ENCODE measurements at regions not wholly inside any gene's neighbourhood (a gene's known extent, or its start where the extent isn't known, plus 50 kb on each side); places are given as distances from the start of the nearest gene placed in this dataset.

- no peaks in the 10 kb centered on the region for H3K4me1 Mint-ChIP-seq (ENCODE audit: low read depth)
- Histone ChIP-seq H3K4me1 (ENCODE audit: insufficient read depth, low read length) (no peaks in the 10 kb centered on the region), H3K9me3 (ENCODE audit: control insufficient read depth in 1 of 2, insufficient read depth in 1 of 2, low read length in 2 of 2) (peaks cover 0 to 4% of the 10 kb centered on the region in 2 experiments), H3K36me3 (ENCODE audit: insufficient read depth, low read length) (no peaks in the 10 kb centered on the region), H3K27me3 (ENCODE audit: control insufficient read depth in 1 of 2, insufficient read depth in 2 of 2, low read length in 2 of 2) (peaks cover 2 to 7% of the 10 kb centered on the region in 2 experiments), H3K4me3 (ENCODE audit: low read length) (no peak overlapping the region), H3K27ac (ENCODE audit: low read depth in 1 of 2, low read length in 2 of 2) (no peak overlapping the region)
- POLR2A ChIA-PET: no interaction called here
- CTCF ChIA-PET: no interaction called here
- no peaks in the 10 kb centered on the region for H3K36me3 Mint-ChIP-seq (ENCODE audit: low read depth)
- intact Hi-C loops (cut with DNase I, micrococcal nuclease): no loop called here
- no peak overlapping the region for H3K27ac Mint-ChIP-seq
- peaks cover 40% of the 10 kb centered on the region for H3K27me3 Mint-ChIP-seq
- no peak for TF ChIP-seq CTCF (IDR thresholded peaks at IDR 0.05)
- ATAC-seq (ENCODE audit: poor library complexity) (no peak), DNase-seq (no peak)
- no peak overlapping the region for H3K4me3 Mint-ChIP-seq
- peaks cover 9% of the 10 kb centered on the region for H3K9me3 Mint-ChIP-seq
Measured at GRCh38 chr20:40603057-40603651, 85.9 kb downstream of the MAFB start.

- intact Hi-C loops (cut with DNase I, micrococcal nuclease): no loop called here
- peaks cover 0 to 7% of the 10 kb centered on the region in 2 experiments for H3K27me3 ChIP-seq (ENCODE audit: control insufficient read depth in 1 of 2, insufficient read depth in 2 of 2, low read length in 2 of 2)
- ATAC-seq (ENCODE audit: poor library complexity) (no peak), DNase-seq (no peak)
- TF ChIP-seq CTCF (IDR thresholded peaks at IDR 0.05): no peak
- H3K36me3 ChIP-seq (ENCODE audit: insufficient read depth, low read length): no peaks in the 10 kb centered on the region
- no peaks in the 10 kb centered on the region for H3K4me1 Mint-ChIP-seq (ENCODE audit: low read depth)
- ChIA-PET CTCF (no interaction called here), POLR2A (no interaction called here)
- peaks cover 39% of the 10 kb centered on the region for H3K27me3 Mint-ChIP-seq
- H3K9me3 Mint-ChIP-seq: peaks cover 9% of the 10 kb centered on the region
- no peak overlapping the region for H3K27ac Mint-ChIP-seq
- no peak overlapping the region for H3K4me3 ChIP-seq (ENCODE audit: low read length)
- H3K36me3 Mint-ChIP-seq (ENCODE audit: low read depth): no peaks in the 10 kb centered on the region
- H3K9me3 ChIP-seq (ENCODE audit: control insufficient read depth in 1 of 2, insufficient read depth in 1 of 2, low read length in 2 of 2): peaks cover 0 to 4% of the 10 kb centered on the region in 2 experiments
- no peak overlapping the region for H3K27ac ChIP-seq (ENCODE audit: low read depth in 1 of 2, low read length in 2 of 2)
- no peak overlapping the region for H3K4me3 Mint-ChIP-seq
- no peaks in the 10 kb centered on the region for H3K4me1 ChIP-seq (ENCODE audit: insufficient read depth, low read length)
Measured at GRCh38 chr20:40602381-40602780, 86.7 kb downstream of the MAFB start.

GRCh38 chr20:40600441-40601219 lies 88.4 kb downstream of the MAFB start:
- Mint-ChIP-seq H3K9me3 (peaks cover 9% of the 10 kb centered on the region), H3K36me3 (ENCODE audit: low read depth) (no peaks in the 10 kb centered on the region), H3K4me1 (ENCODE audit: low read depth) (no peaks in the 10 kb centered on the region), H3K4me3 (no peak overlapping the region), H3K27ac (no peak overlapping the region), H3K27me3 (peaks cover 28% of the 10 kb centered on the region)
- Histone ChIP-seq H3K4me3 (ENCODE audit: low read length) (no peak overlapping the region), H3K9me3 (ENCODE audit: control insufficient read depth in 1 of 2, insufficient read depth in 1 of 2, low read length in 2 of 2) (peaks cover 0 to 4% of the 10 kb centered on the region in 2 experiments), H3K4me1 (ENCODE audit: insufficient read depth, low read length) (no peaks in the 10 kb centered on the region), H3K27ac (ENCODE audit: low read depth in 1 of 2, low read length in 2 of 2) (no peak overlapping the region), H3K27me3 (ENCODE audit: control insufficient read depth in 1 of 2, insufficient read depth in 2 of 2, low read length in 2 of 2) (peaks cover 6 to 13% of the 10 kb centered on the region in 2 experiments), H3K36me3 (ENCODE audit: insufficient read depth, low read length) (no peaks in the 10 kb centered on the region)
- intact Hi-C loops (cut with DNase I, micrococcal nuclease): no loop called here
- no peak for TF ChIP-seq CTCF (IDR thresholded peaks at IDR 0.05)
- ChIA-PET CTCF (no interaction called here), POLR2A (no interaction called here)
- ATAC-seq (ENCODE audit: poor library complexity) (no peak), DNase-seq (no peak)
